HepG2 (cell line): ENCODE measurements at regions not wholly inside any gene's neighbourhood (a gene's known extent, or its start where the extent isn't known, plus 50 kb on each side); places are given as distances from the start of the nearest gene placed in this dataset.

Source experiments
- IKZF1 ChIP-seq: fragments of 450-650 bp; IDR thresholded peaks from 2 replicates; pipeline ENCODE4 v1.7.1; 2016
- NFKB2 ChIP-seq: sonication (generic); formaldehyde crosslinking; IDR thresholded peaks from 2 replicates; pipeline ENCODE4 v1.4.0; 2020; ENCODE audit warnings: missing genetic modification reagents, borderline replicate concordance
- RBM39 ChIP-seq: fragments of 200-400 bp; formaldehyde crosslinking; IDR thresholded peaks from one replicate; pipeline ENCODE4 v1.6.1; 2018; ENCODE audit warnings: antibody characterized with exemption, mild to moderate bottlenecking, low read depth, low read length; ENCODE audit not compliant: poor library complexity, severe bottlenecking
- RNF2 ChIP-seq: fragments of 450-650 bp; conservative IDR thresholded peaks from 2 replicates; pipeline ENCODE4 v1.6.1; 2016; ENCODE audit warnings: low read depth
- ZFP62 ChIP-seq: sonication (generic); formaldehyde crosslinking; IDR thresholded peaks from 2 replicates; pipeline ENCODE4 v1.4.0; 2020; ENCODE audit warnings: missing genetic modification reagents
- ZNF33B ChIP-seq: sonication (generic); formaldehyde crosslinking; IDR thresholded peaks from 2 replicates; pipeline ENCODE4 v1.5.1; 2020; ENCODE audit warnings: mild to moderate bottlenecking, missing genetic modification reagents
- ZNF441 ChIP-seq: sonication (generic); formaldehyde crosslinking; IDR thresholded peaks from 2 replicates; pipeline ENCODE4 v1.7.0; 2021; ENCODE audit warnings: missing genetic modification reagents, borderline replicate concordance
- ZNF549 ChIP-seq: sonication (generic); formaldehyde crosslinking; IDR thresholded peaks from 2 replicates; pipeline ENCODE4 v1.5.0; 2020; ENCODE audit warnings: missing genetic modification reagents
- ZNF670 ChIP-seq: sonication (generic); formaldehyde crosslinking; IDR thresholded peaks from 2 replicates; pipeline ENCODE4 v1.8.0; 2022; ENCODE audit warnings: mild to moderate bottlenecking, missing genetic modification reagents, borderline replicate concordance
- TF ChIP-seq, protein P1 (sequence below): sonication (generic); formaldehyde crosslinking; IDR thresholded peaks from 2 replicates; pipeline ENCODE4 v1.5.1; 2020; ENCODE audit warnings: missing genetic modification reagents, mild to moderate bottlenecking, borderline replicate concordance
- TF ChIP-seq, protein P2 (sequence below): sonication (generic); formaldehyde crosslinking; conservative IDR thresholded peaks from 2 replicates; pipeline ENCODE4 v1.8.1; 2023; ENCODE audit warnings: missing genetic modification reagents
- TF ChIP-seq, protein P3 (sequence below): sonication (generic); formaldehyde crosslinking; IDR thresholded peaks from 2 replicates; pipeline ENCODE4 v1.5.0; 2020; ENCODE audit warnings: missing genetic modification reagents, mild to moderate bottlenecking, borderline replicate concordance
- TF ChIP-seq, protein P4 (sequence below): sonication (generic); formaldehyde crosslinking; IDR thresholded peaks from 2 replicates; pipeline ENCODE4 v1.8.0; 2023; ENCODE audit warnings: mild to moderate bottlenecking, missing genetic modification reagents
- TF ChIP-seq, protein P5 (sequence below): sonication (generic); formaldehyde crosslinking; IDR thresholded peaks from 2 replicates; pipeline ENCODE4 v1.4.0; 2020; ENCODE audit warnings: missing genetic modification reagents; ENCODE audit errors: not compliant biosample characterization
- TF ChIP-seq, protein P6 (sequence below): IDR thresholded peaks from 2 replicates; pipeline ENCODE4 v1.6.1; 2012; ENCODE audit warnings: low read depth, low read length, improper control_type of control experiment
- TF ChIP-seq, protein P7 (sequence below): sonication (generic); formaldehyde crosslinking; IDR thresholded peaks from 2 replicates; pipeline ENCODE4 v1.4.0; 2020; ENCODE audit warnings: missing genetic modification reagents, borderline replicate concordance

DNA sequence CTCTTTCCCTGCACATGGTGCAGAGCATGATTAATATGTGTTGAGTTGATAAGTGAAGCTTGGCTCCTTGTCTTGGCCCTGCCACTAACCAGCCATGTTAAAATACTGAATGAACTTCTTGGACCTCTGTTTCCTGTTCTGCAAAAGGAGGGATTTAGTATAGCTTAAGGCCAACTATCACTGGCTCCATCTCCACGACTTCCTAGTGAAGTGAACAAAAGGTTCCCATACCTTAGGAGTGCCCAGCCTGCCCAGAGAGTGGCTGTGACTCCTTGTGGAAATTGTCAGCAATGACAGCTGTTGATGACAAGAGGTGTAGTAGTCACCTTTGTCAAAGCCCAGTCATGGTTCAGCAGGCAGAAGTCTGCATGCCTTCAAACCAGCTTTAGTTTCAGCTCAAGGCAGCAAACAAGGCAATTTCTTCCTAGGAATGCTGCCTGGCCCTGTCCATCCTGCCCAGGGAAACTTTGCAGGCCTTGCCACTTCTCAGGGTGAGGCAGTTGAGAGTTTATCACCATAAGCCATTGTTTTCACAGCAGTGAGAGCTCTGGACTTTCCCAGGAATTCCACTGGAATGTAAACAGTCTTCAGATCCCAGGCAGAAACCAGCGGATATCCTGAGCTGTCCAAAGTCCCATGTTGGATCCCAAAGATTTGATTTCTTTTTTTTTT, 169.7 kb upstream of the TNFAIP3 start (continued):
- TF ChIP-seq, protein P1, sequence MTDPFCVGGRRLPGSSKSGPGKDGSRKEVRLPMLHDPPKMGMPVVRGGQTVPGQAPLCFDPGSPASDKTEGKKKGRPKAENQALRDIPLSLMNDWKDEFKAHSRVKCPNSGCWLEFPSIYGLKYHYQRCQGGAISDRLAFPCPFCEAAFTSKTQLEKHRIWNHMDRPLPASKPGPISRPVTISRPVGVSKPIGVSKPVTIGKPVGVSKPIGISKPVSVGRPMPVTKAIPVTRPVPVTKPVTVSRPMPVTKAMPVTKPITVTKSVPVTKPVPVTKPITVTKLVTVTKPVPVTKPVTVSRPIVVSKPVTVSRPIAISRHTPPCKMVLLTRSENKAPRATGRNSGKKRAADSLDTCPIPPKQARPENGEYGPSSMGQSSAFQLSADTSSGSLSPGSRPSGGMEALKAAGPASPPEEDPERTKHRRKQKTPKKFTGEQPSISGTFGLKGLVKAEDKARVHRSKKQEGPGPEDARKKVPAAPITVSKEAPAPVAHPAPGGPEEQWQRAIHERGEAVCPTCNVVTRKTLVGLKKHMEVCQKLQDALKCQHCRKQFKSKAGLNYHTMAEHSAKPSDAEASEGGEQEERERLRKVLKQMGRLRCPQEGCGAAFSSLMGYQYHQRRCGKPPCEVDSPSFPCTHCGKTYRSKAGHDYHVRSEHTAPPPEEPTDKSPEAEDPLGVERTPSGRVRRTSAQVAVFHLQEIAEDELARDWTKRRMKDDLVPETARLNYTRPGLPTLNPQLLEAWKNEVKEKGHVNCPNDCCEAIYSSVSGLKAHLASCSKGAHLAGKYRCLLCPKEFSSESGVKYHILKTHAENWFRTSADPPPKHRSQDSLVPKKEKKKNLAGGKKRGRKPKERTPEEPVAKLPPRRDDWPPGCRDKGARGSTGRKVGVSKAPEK (CRISPR knock-in tag) = no peak
- TF ChIP-seq, protein P2, sequence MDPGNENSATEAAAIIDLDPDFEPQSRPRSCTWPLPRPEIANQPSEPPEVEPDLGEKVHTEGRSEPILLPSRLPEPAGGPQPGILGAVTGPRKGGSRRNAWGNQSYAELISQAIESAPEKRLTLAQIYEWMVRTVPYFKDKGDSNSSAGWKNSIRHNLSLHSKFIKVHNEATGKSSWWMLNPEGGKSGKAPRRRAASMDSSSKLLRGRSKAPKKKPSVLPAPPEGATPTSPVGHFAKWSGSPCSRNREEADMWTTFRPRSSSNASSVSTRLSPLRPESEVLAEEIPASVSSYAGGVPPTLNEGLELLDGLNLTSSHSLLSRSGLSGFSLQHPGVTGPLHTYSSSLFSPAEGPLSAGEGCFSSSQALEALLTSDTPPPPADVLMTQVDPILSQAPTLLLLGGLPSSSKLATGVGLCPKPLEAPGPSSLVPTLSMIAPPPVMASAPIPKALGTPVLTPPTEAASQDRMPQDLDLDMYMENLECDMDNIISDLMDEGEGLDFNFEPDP (CRISPR knock-in tag) = no peak
- peak; percentile 80; the same call in 1 of the 2 replicates for TF ChIP-seq ZNF670 (CRISPR knock-in tag)
- no peak for TF ChIP-seq ZNF549
- TF ChIP-seq, protein P3, sequence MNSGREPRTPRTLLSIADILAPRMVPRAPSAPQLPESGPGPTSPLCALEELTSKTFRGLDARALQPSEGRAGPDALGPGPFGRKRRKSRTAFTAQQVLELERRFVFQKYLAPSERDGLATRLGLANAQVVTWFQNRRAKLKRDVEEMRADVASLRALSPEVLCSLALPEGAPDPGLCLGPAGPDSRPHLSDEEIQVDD (CRISPR knock-in tag) = no peak
- TF ChIP-seq ZNF441 = peak; percentile 80
- TF ChIP-seq, protein P4, sequence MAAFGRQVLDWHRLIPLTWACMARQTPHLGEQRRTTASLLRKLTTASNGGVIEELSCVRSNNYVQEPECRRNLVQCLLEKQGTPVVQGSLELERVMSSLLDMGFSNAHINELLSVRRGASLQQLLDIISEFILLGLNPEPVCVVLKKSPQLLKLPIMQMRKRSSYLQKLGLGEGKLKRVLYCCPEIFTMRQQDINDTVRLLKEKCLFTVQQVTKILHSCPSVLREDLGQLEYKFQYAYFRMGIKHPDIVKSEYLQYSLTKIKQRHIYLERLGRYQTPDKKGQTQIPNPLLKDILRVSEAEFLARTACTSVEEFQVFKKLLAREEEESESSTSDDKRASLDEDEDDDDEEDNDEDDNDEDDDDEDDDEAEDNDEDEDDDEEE (CRISPR knock-in tag) = 0 out of 2 replicates have a peak, but pooled peaks have one; percentile 26
- TF ChIP-seq, protein P5, sequence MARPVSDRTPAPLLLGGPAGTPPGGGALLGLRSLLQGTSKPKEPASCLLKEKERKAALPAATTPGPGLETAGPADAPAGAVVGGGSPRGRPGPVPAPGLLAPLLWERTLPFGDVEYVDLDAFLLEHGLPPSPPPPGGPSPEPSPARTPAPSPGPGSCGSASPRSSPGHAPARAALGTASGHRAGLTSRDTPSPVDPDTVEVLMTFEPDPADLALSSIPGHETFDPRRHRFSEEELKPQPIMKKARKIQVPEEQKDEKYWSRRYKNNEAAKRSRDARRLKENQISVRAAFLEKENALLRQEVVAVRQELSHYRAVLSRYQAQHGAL (CRISPR knock-in tag) = no peak
- TF ChIP-seq, protein P6, sequence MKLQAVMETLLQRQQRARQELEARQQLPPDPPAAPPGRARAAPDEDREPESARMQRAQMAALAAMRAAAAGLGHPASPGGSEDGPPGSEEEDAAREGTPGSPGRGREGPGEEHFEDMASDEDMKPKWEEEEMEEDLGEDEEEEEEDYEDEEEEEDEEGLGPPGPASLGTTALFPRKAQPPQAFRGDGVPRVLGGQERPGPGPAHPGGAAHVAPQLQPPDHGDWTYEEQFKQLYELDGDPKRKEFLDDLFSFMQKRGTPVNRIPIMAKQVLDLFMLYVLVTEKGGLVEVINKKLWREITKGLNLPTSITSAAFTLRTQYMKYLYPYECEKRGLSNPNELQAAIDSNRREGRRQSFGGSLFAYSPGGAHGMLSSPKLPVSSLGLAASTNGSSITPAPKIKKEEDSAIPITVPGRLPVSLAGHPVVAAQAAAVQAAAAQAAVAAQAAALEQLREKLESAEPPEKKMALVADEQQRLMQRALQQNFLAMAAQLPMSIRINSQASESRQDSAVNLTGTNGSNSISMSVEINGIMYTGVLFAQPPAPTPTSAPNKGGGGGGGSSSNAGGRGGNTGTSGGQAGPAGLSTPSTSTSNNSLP = peak; percentile 79
- no peak for TF ChIP-seq RBM39
- no peak for TF ChIP-seq ZNF33B (CRISPR knock-in tag)
- TF ChIP-seq, protein P7, sequence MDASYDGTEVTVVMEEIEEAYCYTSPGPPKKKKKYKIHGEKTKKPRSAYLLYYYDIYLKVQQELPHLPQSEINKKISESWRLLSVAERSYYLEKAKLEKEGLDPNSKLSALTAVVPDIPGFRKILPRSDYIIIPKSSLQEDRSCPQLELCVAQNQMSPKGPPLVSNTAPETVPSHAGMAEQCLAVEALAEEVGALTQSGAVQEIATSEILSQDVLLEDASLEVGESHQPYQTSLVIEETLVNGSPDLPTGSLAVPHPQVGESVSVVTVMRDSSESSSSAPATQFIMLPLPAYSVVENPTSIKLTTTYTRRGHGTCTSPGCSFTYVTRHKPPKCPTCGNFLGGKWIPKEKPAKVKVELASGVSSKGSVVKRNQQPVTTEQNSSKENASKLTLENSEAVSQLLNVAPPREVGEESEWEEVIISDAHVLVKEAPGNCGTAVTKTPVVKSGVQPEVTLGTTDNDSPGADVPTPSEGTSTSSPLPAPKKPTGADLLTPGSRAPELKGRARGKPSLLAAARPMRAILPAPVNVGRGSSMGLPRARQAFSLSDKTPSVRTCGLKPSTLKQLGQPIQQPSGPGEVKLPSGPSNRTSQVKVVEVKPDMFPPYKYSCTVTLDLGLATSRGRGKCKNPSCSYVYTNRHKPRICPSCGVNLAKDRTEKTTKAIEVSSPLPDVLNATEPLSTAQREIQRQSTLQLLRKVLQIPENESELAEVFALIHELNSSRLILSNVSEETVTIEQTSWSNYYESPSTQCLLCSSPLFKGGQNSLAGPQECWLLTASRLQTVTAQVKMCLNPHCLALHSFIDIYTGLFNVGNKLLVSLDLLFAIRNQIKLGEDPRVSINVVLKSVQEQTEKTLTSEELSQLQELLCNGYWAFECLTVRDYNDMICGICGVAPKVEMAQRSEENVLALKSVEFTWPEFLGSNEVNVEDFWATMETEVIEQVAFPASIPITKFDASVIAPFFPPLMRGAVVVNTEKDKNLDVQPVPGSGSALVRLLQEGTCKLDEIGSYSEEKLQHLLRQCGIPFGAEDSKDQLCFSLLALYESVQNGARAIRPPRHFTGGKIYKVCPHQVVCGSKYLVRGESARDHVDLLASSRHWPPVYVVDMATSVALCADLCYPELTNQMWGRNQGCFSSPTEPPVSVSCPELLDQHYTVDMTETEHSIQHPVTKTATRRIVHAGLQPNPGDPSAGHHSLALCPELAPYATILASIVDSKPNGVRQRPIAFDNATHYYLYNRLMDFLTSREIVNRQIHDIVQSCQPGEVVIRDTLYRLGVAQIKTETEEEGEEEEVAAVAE (CRISPR knock-in tag) = peak; percentile 58; the same call in 1 of the 2 replicates
- no peak for TF ChIP-seq RNF2
- no peak for TF ChIP-seq ZFP62 (CRISPR knock-in tag)
- TF ChIP-seq NFKB2 (CRISPR knock-in tag) = no peak
- TF ChIP-seq IKZF1 = no peak
